HG02588 (cell line): ENCODE measurements at regions not wholly inside any gene's neighbourhood (a gene's known extent, or its start where the extent isn't known, plus 50 kb on each side); places are given as distances from the start of the nearest gene placed in this dataset.
"Not testable (repeated sequence)": the region's sequence is repeated elsewhere in the genome, so short reads cannot be mapped to it uniquely, and the experiment has no call there.

Experiments
- ATAC-seq: cut with Tn5 transposase; IDR thresholded peaks from one replicate; pipeline ENCODE4 v1.9.1; 2021; ENCODE audit warnings: mild to moderate bottlenecking, moderate library complexity; ENCODE audit not compliant: unreplicated experiment

DNA sequence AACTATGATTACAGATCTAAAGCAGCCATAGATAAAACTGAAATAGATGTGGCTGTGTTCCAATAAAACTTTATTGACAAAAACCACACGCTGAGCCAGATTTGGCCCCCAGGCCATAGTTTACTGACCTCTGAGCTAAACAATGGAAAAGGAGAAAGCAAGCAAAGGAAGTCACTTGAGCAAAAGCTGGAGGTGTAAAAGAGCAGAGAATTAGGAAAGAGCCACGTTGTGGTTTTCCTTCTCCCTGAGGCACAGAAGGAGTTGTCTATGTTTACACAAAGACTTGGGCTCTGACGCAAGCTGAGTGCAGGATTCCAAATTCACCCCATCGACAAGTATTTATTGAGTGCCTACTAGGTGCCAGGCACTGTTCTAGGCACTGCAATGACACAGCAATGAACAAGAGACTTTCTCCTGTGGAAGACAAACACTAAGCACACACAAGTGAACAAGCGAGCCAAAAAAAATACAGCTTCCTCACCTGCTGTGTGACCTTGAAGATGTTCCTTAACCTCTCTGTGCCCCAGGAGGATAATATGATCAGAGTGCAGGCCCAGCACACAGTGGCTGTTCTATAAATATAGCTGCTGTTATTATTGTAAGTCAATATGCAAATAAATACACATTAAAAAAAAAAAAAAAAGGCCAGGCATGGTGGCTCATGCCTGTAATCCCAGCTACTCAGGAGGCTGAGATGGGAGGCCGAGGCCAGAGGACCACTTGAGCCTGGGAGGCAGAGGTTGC, 75.4 kb upstream of the PTPN1 start:
- ATAC-seq: no peak

DNA sequence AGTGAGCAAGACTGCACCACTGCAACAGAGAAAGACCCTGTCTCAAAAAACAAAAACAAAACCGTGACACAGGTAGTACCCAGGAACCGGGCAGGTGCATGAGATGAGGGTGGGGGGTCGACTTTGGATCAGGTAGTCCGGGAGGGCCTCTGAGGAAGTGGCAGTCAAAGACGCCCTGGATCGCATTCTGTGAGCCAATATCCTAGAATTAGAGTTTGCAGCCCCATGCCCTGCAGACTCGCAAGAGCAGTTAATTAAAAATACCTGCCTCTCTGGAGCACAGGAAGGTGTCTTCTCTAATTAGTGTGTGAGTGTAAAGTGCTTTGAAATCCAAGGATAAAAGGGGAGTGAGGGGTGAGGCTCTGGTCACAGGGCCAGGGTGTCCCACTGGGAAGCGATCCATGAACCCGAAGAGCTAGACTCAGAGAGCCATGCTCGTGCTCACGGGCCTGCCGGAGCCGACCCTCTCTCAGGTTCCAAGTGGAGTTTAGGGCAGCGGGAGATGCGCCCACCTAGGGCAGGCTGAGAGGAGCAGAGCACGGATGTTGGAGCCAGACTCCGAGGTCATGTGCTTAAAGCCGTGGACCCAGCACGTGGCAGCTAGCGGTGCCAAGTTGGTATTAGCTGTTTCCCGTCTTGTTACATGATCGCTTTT, 74.7 kb upstream of the PTPN1 start:
- ATAC-seq: no peak

DNA sequence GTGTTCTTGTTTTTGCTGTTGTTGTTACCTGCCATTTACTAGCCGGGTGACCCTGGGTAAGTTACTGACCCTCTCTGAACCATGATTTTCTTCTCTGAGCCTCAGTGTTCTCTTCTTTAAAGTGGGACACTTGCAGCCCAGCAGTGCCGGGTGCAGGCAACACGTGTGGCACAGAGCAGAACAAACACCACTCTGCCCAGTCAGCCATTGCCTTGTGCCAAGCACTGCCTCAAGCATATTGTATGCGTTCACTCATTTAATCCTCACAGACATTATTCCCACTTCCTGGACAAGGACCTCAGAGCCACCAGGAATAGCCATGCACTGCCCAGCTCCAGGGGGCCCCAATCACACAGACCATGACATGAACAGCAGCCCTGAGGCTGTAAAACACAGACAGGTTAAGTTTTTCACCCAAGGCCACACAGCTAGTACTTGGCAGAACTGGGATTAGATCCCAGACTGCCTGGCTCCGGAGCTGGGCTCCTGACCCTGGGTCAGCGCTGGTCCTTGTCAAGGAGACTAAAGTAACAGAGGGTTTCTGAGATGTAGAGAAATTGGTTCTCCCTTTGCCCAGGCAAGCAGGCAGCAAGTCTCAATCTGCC, 74.0 kb upstream of the PTPN1 start:
- ATAC-seq: no peak

DNA sequence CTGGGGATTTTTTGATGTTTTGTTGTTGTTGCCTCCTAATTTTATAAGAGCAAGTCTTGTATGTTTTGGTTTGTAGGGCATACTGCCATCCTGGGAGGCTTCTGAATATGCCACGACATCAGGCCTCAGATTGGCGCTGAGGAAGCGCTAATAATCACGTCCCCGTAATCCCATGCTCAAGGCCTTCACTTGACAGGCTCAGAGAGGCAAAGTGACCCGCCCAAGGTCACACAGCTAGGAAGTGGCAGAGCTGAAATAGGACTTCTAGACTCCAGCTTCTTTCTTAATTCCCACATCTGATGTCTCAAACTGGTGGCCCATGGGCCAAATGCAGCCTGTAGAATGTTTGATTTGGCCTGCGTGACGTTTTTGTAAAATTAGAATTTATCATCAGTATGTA, 73.5 kb upstream of the PTPN1 start:
- ATAC-seq: no peak

DNA sequence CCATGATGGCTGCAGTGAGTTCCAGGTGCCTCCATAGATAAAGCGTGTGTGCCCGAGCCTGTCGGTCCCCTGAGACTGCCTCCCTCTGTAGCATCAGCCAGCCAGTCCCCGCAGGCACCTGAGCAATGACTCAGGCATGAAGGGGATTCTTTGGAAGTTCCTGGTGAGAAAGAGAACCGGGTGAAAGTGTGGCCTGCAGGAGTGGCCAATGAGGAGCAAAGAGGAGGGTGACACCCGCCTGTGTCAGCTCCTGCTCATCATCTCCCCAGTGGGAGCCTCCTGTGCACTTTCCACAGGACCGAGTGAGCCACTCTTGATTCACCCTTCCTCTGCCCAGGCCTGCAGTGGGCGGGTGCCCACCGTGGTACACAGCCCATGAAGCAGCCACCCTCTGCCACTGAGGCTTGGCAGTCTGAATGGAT, 71.2 kb upstream of the PTPN1 start:
- no peak for ATAC-seq

DNA sequence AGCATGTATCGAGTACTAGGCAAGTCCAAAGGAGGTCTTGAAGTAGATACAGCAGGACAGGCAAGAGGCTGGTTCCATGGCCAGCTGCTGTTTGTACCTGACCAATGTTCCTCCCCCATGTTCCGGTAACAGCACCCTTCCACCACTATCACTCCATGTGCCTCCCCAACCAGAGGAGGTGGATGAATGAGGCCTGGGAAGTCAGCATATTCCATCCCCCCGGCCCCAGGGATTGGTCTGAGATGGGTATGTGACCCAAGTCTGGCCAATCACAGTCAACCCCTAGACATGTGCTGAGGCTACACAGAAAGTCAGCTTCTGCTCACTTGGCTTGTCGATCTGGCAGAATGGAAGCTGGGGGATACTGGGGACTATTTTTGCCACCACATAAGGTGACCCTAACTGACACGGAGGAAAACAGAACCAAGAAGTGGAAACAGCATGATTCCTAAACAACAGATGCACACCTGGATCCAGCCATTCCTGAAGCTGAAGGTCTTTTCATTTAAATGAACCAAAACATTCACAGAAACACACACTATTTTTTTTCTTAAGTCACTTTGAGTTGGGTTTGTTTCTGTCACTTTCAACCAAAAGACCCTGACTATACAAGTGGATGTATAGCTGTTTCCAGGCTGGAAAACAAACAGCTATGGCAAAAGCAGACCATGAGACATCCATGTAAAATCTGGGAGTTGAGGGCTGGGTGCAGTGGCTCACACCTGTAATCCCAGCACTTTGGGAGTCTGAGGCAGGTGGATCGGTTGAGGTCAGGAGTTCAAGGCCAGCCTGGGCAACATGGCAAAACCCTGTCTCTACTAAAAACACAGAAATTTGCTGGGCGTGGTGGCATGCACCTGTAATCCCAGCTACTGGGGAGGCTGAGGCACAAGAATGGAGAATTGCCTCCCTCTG, 70.4 kb upstream of the PTPN1 start:
- ATAC-seq: no peak

DNA sequence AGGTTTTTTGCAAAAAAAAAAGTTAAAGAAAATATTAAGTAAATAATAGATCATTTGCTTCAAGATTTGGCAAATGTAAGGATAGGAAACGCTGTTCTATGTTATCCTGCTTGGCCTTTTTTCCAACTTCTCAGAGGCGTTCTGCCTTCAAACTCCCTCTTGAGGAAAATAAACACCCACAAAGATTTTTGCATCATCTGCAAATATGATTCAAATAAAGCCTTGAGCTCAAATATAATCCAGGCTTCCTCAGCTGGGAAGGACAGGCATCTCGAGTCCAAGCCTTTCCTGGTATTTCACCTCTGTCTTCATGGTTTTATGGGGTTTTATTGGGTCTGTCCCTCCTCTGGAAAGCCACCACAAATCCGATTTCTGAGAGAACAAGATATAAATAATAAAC, 67.7 kb upstream of the PTPN1 start:
- ATAC-seq: no peak

DNA sequence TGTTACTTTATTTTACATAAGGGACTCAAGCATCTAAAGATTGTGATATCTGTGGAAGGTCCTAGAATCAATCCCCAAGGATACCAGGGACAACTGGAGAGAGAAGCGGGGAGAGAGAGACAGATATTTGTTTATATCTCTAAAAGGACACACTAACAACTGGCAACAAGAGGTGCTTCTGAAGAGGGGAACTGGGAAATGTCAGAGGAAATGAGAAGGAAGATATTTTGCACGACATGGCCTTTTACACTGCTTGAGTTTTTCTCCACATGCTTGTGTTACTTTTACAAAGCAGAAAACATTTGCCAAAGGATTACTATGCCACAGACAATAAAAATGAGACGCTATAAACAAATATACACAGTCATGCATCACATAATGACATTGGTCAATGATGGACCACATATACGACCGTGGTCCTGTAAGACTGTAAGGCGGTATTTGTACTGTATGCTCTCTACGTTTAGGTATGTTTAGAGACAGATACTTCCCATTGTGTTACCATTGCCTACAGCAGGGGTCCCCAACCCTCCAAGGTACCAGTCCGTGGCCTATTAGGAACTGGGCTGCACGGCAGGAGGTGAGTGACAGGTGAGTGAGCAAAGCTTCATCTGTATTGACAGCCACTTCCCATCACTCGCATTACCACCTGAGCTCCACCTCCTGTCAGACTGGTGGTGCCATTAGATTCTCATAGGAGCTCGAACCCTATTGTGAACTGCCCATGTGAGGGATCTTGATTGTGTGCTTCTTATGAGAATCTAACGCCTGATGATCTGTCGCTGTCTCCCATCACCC, 64.6 kb upstream of the PTPN1 start:
- ATAC-seq: no peak

DNA sequence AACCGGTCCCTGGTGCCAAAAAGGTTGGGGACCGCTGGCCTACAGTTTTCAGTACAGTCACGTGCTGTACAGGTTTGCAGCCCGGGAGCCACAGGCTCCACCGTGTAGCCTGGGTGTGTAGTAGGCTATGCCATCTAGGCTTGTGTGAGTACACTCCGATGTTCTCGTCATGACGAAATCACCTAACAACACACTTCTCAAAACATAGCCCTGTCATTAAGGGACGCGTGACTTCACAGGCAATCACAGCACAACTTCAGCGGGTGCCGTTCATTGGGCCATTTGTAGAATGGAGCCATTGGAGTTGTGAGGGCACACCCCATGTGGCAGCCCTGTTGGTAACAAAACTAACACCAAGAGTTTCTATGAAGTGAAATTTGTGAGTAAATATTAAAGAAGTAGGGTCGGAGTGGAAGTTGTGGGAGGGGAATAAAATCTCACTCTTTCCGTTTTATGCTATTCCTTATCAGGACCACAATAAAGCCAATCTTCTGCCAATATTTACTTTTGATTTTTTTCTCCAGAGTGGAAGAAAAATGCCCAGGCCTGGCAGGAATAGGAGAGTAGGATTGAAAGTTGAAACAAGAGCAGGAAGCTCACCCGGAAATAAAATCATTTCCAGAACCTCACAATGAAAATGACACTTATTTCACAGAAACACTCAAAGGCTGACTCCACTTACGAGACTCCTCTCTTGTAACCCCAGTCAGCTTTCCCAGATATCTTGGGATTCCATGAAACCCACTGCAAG, 63.7 kb upstream of the PTPN1 start:
- ATAC-seq: no peak

DNA sequence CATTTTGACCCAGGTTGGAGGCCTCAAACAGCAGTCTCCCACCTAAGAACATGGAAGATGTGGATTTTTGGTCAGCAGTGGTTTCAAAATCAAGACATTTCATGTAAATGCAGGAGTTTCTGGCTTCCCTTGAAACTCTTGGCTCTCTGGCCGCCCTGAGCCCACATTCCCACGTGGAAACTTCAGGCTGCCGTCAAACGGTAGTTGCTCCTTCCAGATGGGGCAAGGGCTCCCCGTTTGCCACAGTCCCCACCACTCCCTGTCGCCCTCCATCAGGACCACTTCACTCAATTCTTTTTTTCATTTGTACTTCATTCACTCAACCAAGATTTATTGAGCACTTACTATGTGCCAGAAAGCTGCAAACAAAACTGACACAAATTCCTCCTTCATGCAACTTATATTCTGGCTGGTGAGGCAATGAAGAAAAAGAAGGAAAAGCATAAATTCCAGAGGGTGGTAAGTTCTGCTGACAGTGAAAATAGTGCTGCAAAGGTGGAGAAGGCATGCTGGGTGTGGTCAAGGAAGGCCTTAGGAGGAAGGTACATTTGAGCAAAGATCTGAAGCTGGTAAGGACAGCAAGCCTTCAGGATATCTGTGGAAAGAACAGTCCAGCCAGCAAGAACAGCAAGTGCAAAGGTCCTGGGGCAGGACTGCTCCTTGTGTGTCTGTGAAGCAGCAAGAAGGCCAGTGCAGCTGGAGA, 62.9 kb upstream of the PTPN1 start:
- ATAC-seq: no peak

DNA sequence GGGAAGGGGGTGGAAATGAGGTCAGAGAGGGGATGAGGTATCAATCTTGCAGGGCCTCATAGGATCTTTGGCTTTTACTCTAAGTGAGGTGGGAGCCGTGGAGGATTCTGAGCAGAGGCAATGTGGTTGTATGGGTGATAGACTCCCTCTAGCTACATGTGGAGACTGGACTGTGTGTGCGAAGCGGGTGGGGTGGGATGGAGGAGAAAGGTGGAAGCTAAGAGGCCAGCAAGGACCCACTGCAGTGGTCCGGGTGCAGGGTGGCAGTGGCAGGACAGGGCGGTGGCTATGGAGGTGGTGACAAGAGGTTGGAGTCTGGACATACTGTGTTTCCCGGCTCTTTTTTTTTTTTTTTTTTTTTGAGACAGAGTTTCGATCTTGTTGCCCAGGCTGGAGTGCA, 62.4 kb upstream of the PTPN1 start:
- ATAC-seq: no peak

DNA sequence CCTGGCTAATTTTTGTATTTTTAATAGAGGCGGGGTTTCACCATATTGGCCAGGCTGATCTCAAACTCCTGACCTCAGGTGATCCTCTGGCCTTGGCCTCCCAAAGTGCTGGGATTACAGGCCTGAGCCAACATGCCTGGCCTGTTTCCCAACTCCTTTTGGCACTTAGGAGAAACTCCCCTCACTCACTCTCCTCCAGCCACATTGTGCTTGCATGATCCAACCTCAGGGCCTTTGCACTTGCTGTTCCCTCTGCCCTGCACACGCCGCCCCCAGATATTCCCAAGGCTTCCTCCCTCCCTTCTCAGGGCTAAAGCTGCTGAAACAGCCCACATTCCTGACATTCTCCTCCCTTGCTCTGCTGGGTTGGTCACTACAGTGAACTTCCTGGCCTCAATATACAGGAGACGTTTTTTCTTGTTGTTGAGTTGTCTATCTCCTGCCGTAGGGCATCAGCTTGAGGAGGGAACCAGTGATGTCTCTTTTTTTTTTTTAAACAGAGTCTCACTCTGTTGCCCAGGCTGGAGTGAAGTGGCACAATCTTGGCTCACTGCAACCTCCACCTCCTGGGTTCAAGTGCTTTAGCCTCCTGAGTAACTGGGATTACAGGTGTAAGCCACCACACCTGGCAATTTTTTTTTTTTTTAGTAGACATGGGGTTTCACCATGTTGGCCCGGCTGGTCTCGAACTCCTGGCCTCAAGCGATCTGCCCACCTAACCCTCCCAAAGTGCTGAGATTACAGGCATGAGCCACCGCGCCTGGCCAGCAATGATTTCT, 61.4 kb upstream of the PTPN1 start:
- not testable (repeated sequence) for ATAC-seq

DNA sequence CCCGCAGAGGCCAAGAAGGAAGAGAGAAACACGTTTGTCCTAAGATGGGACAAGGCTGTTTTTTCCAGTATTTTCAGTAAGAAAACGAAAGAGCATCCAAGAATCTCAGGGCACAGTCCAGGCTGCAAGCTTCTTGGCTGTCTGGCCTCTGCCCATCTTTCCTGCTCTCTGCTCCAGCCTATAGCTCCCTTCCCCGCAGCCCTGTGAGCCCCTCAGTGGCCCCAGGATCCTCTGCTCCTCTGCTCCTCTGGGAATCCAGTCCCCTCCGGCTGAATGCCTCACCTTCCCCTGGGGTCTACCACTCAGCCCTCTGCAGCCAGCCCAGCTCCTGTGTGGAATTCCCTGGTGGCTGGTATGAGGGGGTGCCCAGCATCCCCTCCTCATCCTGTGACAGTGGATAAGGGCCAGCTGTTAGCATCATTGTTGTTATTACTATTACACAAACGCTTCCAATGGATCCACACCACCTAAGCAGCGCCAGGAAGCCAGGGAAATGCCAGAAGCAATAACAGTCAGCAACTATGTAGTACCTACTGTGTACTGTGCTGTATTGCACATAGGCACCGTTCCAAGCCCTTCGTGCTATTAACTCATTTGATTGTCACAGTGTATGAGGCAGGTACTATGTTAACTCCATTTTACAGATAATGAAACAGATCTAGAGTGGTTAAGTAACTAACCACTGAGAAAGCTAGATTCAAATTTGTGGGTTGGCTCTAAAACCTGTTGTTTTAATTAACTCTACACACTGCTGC, 60.3 kb upstream of the PTPN1 start:
- ATAC-seq: peak; percentile 55

DNA sequence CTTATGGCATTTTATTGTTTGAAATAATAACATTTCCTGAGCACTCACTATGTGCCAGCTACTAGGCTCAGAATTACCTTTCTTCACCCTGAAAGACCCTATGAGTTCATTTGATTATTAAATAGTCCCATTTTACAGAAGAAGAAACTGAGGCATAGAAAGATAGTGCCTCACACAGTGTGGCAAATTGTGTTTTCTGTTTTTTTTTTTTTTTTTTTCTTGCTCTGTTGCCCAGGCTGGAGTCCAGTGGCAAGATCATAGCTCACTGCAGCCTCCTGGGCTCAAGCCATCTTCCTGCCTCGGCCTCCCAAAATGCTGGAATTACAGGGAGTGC, 59.7 kb upstream of the PTPN1 start:
- no peak for ATAC-seq

DNA sequence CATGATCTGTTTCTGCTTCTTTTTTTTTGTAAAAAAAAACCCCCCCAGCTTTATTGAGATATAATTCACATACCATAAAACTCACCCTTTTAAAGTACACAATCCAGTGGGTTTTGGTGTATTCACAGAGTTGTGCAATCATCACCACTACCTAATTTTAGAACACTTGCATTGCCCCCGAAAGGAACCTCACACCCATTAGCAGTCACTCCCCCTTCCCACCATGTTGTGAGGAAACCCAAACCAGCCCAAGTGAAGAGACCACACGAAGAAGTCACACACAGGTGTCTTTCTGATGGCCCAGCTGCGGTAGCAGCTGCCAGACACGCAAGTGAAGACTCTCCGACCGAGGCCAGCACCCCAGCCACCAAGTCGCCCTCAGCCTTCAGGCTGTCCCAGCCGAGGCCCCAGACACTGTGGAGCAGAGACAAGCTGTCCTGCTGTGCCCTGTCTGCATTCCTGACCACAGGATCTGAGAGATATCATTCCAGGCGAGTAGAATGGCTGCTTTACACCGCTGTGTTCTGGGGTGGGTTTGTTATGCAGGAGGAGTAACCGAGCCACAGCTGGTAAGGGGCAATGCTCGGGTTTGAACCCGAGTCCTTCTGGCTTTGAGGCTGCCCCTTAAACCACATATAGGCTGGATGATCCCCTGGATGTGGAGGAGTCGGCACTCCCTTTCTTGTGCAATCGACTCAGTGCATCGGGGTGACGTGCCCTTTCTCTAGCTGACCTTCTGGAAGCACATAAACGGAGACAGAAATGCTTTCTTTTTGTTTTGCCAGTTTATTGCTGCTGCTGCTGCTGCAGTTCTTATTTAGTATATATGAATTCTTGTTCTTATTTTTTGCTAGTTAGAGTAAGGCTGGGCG, 59.1 kb upstream of the PTPN1 start:
- ATAC-seq: peak; percentile 76

DNA sequence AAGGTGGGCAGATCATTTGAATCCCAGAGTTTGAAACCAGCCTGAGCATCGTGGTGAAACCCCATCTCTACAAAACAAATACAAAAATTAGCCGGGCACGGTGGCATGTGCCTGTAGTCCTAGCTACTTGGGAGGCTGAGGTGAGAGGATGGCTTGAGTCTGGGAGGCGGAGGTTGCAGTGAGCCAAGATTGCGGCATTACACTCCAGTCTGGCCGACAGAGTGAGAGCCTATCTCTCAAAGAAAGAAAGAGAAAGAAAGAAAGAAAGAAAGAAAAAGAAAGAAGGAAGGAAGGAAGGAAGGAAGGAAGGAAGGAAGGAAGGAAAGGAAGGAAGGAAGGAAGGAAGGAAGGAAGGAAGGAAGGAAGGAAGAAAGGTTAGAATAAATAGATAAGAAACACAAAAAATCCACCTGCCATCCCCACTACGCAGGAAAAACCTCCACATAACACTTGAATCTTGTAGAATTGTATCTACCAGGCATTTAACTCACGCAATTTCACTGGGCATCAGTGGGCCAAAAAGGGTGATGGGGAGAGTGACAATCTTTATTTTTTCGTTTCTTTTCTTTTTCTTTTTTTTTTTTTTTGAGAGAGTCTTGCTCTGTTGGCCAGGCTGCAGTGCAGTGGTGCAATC, 58.3 kb upstream of the PTPN1 start:
- ATAC-seq: not testable (repeated sequence)
